Prostate gland (tissue), 2 donors: ENCODE measurements at regions not wholly inside any gene's neighbourhood (a gene's known extent, or its start where the extent isn't known, plus 50 kb on each side); places are given as distances from the start of the nearest gene placed in this dataset.
A peak's percentile ranks its signal among the peaks of the same experiment; 100 is the strongest.

ENCODE experiments used
- DNase-seq: peaks from one replicate; pipeline ENCODE4 v3.0.0-alpha.2; 2019; ENCODE audit warnings: low spot score
- H3K27ac ChIP-seq, 2 donors: fragments of 200-600 bp; sonication (generic); 2 replicates each; pipeline ENCODE4 v1.5.1; 2017 to 2019
- H3K27me3 ChIP-seq: fragments of 200-600 bp; sonication (generic); replicated peaks from 2 replicates; pipeline ENCODE4 v1.5.1; 2019; ENCODE audit not compliant: insufficient read depth
- H3K36me3 ChIP-seq, 2 donors: fragments of 200-600 bp; sonication (generic); 1 replicate in 1 of 2; 2 replicates in 1 of 2; pipeline versions ENCODE4 v1.5.1 to v1.8.1; 2017 to 2019
- H3K4me1 ChIP-seq: fragments of 200-600 bp; sonication (generic); replicated peaks from 2 replicates; pipeline ENCODE4 v1.5.1; 2019
- H3K4me3 ChIP-seq, 2 donors: fragments of 200-600 bp; sonication (generic); 2 replicates each; pipeline ENCODE4 v1.5.1; 2017 to 2019
- H3K9me3 ChIP-seq: fragments of 200-600 bp; sonication (generic); 2 replicates; pipeline ENCODE4 v1.5.1; 2017
- CTCF ChIP-seq, 4 experiments: fragments of 200-600 bp in 2 of 4; fragments of 450-650 bp in 2 of 4; sonication (generic) in 2 of 4; IDR thresholded peaks; 1 replicate in 3 of 4; 2 replicates in 1 of 4; pipeline ENCODE4 v1.5.1; 2016 to 2019; ENCODE audit warnings: antibody characterized with exemption in 4 of 4, mild to moderate bottlenecking in 2 of 4, moderate library complexity in 2 of 4
- POLR2A ChIP-seq: fragments of 450-650 bp; IDR thresholded peaks from one replicate; pipeline ENCODE4 v1.6.1; 2016; ENCODE audit warnings: antibody characterized with exemption, mild to moderate bottlenecking
- POLR2AphosphoS5 ChIP-seq: sonication (generic); formaldehyde crosslinking; IDR thresholded peaks from one replicate; pipeline ENCODE4 v1.6.1; 2017; ENCODE audit warnings: antibody characterized with exemption
- WGBS: methylation state at CpG from one replicate; pipeline ENCODE4 v1.1.5; 2018; 5-methylcytosine and 5-hydroxymethylcytosine counted together
- intact Hi-C: fragments of 100-400 bp; cut with DNase I; formaldehyde crosslinking; loops from one replicate; pipeline ENCODE4 v1.14.2; 2022

- intact Hi-C loops, result no loop called here
- H3K27ac ChIP-seq, result no peak overlapping the region
- DNase-seq, result no peak
- no peaks in the 10 kb centered on the region for H3K4me1 ChIP-seq
- no peaks in the 10 kb centered on the region for H3K9me3 ChIP-seq
- no peak overlapping the region for H3K4me3 ChIP-seq
- no peaks in the 10 kb centered on the region for H3K27me3 ChIP-seq
- TF ChIP-seq CTCF (IDR thresholded peaks at IDR 0.05), result no peak
- TF ChIP-seq POLR2A, result no peak
- no peak for TF ChIP-seq POLR2AphosphoS5
- WGBS, result 97% methylated on average over 2 of the region's 2 CpGs
- H3K36me3 ChIP-seq, result no peaks in the 10 kb centered on the region
These were observed 210.2 kb upstream of the GYPA start for GRCh38 chr4:144350706-144351105.

- Histone ChIP-seq H3K36me3 (no peaks in the 10 kb centered on the region), H3K4me1 (no peaks in the 10 kb centered on the region), H3K27ac (no peak overlapping the region), H3K4me3 (no peak overlapping the region), H3K27me3 (no peaks in the 10 kb centered on the region), H3K9me3 (no peaks in the 10 kb centered on the region)
- 82% methylated on average over 3 of the region's 3 CpGs for WGBS
- no peak for TF ChIP-seq POLR2A
- no peak for TF ChIP-seq POLR2AphosphoS5
- TF ChIP-seq CTCF (IDR thresholded peaks at IDR 0.05), result no peak
- DNase-seq, result no peak
- intact Hi-C loops, result no loop called here
These were observed 210.8 kb upstream of the GYPA start for GRCh38 chr4:144351306-144351705.

- DNase-seq, result peak; percentile 65
- Histone ChIP-seq H3K36me3 (no peaks in the 10 kb centered on the region), H3K27me3 (no peaks in the 10 kb centered on the region), H3K9me3 (no peaks in the 10 kb centered on the region), H3K27ac (no peak overlapping the region), H3K4me1 (no peaks in the 10 kb centered on the region), H3K4me3 (no peak overlapping the region)
- intact Hi-C loops, result no loop called here
- no peak for TF ChIP-seq POLR2A
- TF ChIP-seq POLR2AphosphoS5, result peak; percentile 45
- peak in 1 of 4 experiments; percentile 7 for TF ChIP-seq CTCF (IDR thresholded peaks at IDR 0.05)
- WGBS, result 29% methylated on average over 5 of the region's 5 CpGs
These were observed 212.8 kb upstream of the GYPA start for GRCh38 chr4:144353292-144353691.

- H3K27ac ChIP-seq, result no peak overlapping the region
- no peaks in the 10 kb centered on the region for H3K36me3 ChIP-seq
- H3K27me3 ChIP-seq, result no peaks in the 10 kb centered on the region
- no peak overlapping the region for H3K4me3 ChIP-seq
- TF ChIP-seq POLR2A, result no peak
- no peak for TF ChIP-seq CTCF (IDR thresholded peaks at IDR 0.05)
- no peak for TF ChIP-seq POLR2AphosphoS5
- WGBS, result 35% methylated on average over 10 of the region's 10 CpGs
- intact Hi-C loops, result no loop called here
- H3K9me3 ChIP-seq, result no peaks in the 10 kb centered on the region
- DNase-seq, result no peak
- no peaks in the 10 kb centered on the region for H3K4me1 ChIP-seq
These were observed 215.6 kb upstream of the GYPA start for GRCh38 chr4:144355811-144356757.

- WGBS, result 68% methylated on average over 9 of the region's 9 CpGs
- Histone ChIP-seq H3K9me3 (no peaks in the 10 kb centered on the region), H3K4me3 (no peak overlapping the region), H3K27ac (no peak overlapping the region), H3K36me3 (no peaks in the 10 kb centered on the region), H3K4me1 (no peaks in the 10 kb centered on the region), H3K27me3 (no peaks in the 10 kb centered on the region)
- TF ChIP-seq POLR2AphosphoS5 (no peak), POLR2A (no peak), CTCF (IDR thresholded peaks at IDR 0.05) (no peak)
- no peak for DNase-seq
- intact Hi-C loops, result no loop called here
These were observed 216.4 kb upstream of the GYPA start for GRCh38 chr4:144356941-144357381.
